Endometrial microvascular endothelial cells (primary cell): ENCODE measurements at regions not wholly inside any gene's neighbourhood (a gene's known extent, or its start where the extent isn't known, plus 50 kb on each side); places are given as distances from the start of the nearest gene placed in this dataset.
"Not testable (repeated sequence)": the region's sequence is repeated elsewhere in the genome, so short reads cannot be mapped to it uniquely, and the experiment has no call there.

Experiments
- in situ Hi-C: cut with HindIII; loops from 2 replicates; pipeline ENCODE4 v1.10.0; 2017; ENCODE audit warnings: low sequenced_read_pairs, low pct_unique_long_range_greater_than_20kb; ENCODE audit errors: inconsistent ontology term

DNA sequence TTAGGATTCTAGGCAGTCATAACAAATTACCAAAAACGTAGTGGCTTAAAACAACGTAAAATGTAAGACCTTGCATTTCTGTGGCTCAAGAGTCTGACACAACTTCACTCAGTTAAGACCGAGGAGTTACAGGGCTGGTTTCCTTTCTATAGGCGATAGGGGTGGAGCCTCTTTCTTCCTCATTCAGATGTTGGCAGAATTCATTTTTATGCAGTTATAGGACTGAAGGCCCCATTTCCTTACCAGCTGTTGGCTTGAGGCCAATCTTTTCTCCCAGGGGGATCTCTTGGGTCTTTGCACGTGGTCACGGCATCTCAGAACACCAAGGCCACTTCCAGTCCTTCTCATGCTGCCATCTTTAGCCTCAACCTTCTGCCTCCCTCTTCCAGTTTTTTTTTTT is 145.2 kb downstream of the KCNJ2 start:
- in situ Hi-C loops, result no loop called here

DNA sequence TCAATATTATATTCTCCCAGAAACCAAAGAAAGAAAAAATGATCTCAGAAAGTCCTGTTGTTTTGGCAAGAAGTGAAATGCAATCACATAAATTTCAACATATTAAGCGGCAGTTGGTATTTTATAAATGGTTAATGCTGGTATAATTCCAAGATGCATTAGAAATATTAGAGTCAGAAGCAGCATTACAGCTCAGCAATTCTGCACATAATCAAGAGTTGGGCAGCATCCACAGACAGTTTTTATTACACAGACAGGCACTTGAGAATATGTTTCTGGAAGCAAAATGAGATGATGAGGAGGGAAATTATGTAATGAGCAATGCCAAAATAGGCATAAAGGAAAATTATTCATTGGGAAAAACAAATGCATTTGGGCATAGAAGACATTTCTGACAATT is 148.1 kb downstream of the KCNJ2 start:
- in situ Hi-C loops, result no loop called here

DNA sequence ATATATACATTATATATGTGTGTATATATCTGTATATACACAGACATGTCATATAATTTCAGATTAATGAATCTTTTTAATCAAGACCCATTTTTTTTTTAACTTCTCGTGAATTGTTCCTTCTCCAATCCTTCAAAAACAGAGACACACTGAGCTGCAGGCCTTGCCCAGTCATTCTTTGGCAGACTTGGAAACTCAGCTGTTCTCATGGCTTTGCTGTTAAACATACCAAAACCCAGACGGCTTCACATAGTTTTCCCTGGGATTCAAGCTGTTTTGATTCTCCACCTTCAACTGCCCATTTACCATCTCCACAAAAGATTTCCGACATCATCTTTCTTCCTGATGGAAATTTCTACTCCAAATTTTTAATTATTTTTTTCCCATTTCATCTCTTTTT is 148.7 kb downstream of the KCNJ2 start:
- in situ Hi-C loops, result no loop called here

DNA sequence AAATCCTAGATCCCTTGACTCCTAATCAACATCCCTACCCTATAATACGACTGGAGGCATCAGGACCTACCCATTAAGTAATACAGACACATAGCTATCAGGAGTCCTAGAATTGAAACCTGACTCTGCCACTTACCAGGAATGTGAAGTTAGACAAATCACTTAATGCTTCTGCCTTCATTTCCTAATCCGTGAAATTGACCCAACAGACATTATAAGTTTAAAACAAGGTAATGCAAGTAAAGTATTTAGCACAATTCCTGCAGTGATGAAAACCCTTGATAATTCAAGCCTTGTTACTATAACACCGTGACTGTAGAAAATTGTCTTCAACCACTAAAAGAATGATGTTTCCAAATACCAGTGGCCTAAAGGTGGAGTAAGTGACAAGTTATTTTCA is 150.2 kb downstream of the KCNJ2 start:
- in situ Hi-C loops, result no loop called here

DNA sequence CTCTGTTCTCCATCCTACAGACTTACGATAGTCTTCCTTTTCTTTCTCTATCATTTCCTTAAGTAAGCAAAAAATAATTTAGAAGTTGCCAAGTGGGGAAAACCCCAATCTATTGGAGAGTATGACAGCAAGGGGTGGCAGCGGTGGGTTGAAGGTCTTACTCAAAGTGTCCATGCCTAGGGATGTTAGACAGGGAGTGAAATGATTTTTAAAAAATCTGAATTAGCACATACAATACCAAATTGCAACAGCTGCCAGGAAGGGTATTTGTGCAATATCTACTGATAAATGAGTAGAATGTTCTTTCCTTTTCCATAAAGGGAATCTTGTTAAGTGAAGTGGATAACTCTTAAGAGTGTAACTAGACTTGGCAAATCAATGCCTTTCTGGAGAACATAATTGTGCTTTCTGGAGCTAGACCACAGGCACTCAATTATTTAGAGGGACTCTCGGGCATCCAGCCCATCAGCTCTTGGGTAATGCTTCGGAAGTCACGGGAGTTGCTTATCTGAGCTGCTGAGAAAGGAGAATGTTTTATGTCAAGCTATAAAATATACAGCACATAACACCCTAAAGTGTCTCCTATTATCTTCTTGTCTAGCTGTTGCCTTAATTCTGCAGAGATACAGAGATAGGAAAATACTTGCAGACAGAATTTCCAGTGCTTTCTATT is 151.5 kb downstream of the KCNJ2 start:
- in situ Hi-C loops, result no loop called here

DNA sequence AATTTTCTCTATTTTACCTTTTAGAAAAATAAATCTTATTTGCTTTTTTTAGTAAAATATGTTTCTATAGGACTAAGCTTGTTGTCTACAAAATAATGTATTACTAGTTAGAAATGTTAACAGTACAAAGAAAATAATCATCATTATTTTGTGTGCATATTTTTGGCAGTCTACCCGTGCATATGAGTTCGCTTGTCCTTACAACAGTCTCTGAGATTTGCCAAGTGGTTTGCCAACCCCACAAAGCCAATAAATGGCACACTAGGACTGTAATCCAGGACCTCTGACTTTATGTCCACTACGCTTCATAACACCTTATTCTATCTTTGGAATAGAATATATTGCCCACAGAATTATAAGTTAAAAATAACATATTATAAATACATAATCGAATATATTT is 152.0 kb downstream of the KCNJ2 start:
- in situ Hi-C loops, result no loop called here

DNA sequence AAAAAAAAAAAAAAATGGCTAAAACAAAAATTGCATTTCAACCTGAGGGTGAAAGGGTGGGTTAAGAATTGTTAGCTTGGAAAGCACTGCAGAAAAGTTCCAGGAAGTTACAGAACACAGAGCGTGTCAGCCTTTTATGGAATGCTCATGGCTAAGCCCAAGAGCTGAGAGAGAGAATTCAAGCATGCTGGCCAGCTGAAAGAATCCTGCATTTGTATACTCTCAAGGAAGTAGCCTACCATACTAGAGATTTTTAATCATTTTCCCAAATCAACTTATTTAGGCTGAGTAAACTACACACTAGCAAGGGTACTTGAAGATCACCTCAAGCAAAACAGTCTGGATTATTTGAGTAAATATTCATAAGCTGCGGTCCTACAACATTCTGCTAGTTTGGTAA is 153.9 kb downstream of the KCNJ2 start:
- in situ Hi-C loops, result no loop called here

DNA sequence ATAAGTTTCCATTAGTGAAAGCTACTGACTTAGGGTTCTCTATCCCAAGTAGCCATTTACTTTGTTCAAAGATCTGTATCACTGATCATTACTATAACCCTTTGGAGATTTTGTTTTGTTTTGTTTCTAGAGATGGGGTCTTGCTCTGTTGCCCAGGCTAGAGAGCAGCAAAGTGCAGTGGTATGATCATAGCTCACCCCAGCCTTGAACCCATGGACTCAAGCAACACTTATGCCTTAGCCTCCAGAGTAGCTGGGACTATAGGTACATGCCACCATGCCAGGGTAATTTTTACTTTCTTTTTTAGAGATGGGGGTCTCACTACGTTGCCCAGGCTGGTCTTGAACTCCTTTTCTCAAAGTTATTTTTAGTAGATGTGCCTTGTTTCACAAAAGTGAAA is 154.7 kb downstream of the KCNJ2 start:
- in situ Hi-C loops, result no loop called here

DNA sequence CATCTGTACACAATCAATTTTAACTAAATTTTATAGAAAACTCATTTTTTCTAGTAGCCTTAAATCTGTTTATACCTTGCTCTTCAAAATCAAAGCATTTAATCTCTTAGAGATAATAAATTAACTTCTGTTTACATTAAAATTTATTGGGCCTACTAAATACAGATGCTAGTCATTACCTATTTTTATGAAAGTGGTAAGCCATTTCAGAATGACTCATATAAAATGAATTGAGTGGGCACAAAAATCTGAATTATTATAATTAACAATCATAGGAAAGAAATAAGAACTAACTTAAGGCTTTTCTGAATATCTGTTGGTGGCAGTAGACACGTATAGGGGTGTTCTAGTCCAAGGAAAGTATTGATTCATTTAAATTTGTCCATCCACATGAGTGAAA is 157.9 kb downstream of the KCNJ2 start:
- in situ Hi-C loops, result no loop called here

DNA sequence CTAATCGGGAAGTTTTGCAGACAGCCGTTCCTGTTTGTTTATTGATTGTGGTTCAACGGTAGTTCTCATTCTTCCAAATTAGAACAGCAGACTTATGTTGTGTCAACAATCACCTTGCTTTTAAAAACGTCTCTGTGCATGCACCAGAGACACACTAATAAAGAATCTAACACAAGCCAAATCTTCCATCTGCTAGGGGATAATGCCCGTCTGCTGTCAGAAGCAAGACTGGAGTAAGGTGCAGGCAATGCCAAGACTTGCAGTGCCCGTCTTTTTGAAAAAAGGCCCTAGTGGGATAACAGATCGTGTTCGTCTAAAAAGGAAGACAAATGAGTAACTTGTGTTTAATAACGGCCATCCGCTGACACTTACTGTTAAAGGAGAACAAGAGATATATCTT is 158.4 kb downstream of the KCNJ2 start:
- in situ Hi-C loops, result no loop called here

DNA sequence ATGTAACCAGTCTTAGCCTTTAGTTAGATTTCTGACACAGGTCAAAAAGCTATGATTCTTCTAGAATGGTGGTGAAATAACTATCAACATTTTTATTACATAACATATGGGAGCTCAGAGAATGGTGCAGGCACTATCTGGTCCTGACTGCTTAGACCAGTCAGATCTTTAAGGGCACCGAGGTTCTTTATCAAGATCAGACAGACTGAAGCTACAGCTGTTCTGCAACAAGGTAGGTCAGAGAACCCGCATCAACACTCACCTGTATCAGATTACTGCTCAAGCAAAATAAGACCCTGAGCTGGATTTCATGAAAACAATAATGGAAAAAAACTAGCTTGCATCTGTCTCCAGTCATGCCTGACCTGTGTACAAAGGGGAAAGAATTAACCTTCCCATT is 160.4 kb downstream of the KCNJ2 start:
- in situ Hi-C loops, result no loop called here

DNA sequence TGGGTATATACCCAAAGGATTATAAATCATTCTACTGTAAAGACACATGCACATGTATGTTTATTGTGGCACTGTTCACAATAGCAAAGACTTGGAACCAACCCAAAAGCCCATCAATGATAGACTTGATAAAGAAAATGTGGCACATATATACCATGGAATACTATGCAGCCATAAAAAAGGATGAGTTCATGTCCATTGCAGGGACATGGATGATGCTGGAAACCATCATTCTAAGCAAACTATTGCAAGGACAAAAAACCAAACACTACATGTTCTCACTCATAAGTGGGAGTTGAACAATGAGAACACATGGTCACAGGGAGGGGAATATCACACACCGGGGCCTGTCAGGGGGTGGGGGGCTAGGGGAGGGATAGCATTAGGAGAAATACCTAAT is 161.7 kb downstream of the KCNJ2 start:
- in situ Hi-C loops, result not testable (repeated sequence)

DNA sequence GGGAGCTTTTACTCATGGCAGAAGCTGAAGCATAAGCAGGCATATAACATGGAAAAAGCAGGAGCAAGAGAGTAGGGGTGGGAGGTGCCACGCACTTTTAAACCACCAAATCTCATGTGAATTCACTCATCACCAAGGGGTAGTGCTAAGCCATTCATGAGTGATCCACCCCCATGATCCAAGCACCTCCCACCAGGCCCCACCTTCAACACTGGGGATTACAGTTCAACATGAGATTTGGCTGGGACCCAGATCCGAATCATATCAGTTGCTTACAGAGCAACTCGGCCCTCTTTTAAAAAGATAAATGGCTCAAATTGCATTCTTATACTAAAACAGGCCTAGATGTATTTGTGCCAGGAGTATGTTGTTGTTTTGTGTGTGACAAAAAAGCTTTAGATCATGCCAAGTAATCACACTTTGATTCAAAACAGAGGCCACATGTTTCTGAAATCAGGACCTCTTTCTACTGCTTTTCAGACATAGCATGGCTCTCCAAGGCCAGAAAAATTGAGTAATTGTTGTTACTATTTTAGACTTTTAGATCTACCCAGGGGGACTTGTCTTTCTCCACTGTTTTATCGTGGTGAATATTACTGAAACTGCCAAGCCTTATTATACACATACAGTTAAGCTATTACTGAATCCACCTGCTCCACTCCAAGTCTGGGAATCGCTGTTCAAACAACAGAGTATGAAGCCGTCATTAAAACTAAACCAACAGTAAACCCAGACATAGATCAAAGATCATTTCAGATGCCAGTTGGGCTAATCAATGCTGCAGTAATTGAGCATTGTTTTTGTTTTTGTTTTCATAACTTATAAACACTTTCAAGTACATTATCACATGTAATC is 163.3 kb downstream of the KCNJ2 start:
- in situ Hi-C loops, result no loop called here

DNA sequence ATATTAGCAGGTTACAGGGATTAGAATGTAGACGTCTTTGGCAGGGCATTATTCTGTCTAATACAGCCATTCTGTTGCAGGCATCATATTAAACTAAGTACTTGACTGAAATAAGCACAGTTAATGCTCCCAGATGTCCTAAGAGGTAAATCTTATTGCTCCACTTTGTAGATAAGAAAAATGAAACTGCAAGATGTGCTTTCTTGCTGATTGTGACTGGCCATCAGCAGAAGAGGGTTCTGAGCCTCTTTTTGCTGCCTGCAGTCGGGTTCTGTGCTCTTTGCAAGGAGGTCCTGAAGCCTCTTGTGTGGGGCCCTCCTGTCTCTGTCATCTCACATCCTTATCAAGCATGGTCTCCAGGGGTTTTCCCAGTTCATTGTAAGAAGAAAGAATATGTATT is 167.1 kb downstream of the KCNJ2 start:
- in situ Hi-C loops, result no loop called here

DNA sequence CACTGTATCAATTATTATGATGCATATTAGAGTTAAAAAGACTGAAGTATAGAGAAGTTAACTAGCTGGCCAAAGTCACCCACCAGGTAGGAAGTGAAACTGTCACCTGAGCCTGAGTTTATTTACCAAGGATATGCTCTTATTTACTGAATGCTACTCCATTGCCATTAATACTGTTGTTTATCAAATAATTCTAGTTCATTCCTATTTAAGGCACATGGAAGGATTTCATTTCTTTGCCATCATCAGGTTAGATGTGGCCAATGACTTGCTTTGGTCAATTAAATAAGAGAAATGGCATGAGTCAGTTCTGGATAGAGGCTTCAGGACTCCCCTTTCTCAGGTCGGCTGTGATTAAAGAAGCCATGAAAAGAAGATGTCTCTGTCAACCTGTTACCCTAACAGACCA is 169.6 kb downstream of the KCNJ2 start:
- in situ Hi-C loops, result no loop called here

DNA sequence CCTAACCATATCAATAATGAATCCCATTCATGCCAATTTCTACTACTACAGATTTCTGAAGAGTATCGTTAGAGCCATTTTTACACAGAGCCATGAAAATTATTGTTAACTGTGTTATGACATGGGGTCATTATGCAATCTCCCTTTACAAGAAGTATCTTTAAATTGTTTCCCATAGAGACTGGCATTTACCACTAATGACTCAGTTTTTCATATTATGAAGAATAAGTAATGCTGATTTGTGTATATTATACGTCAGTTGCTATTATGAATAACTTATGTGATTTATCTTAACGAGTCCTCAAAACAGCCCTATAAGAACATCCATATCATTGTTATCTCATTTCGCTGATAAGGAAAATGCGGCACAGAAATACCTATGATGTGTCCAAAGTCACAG is 173.8 kb downstream of the KCNJ2 start:
- in situ Hi-C loops, result no loop called here

DNA sequence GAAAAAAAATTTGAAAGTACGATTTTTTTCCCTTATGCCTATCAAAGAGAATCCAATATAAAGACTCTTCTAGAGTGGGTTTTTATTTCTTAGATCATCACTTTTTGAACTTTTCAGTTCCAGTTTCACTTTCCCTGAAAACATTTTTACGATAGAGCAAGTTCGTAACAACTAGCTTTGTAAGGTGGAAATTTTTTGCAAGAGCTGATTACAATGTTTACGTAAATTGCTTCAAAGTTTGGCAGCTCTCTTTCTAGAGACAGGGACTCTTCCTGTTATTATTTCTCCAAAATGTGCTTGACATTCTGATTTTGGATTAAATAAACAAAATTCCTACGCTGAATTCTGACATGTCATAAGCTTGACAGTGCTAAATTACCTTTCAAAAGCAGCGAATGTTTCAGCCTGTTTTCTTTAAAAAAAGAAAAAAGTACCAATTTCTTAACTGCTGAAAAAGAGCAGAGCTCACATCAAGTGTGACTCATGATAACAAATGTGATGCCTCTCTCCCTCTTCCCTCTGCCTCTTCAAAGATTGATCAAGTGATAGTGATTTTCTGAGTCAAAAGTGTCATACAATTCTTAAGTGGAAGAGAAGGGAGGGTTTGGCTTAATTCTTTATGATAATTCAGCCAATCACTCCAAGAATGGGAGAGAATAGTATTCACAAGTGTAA is 175.2 kb downstream of the KCNJ2 start:
- in situ Hi-C loops, result no loop called here

DNA sequence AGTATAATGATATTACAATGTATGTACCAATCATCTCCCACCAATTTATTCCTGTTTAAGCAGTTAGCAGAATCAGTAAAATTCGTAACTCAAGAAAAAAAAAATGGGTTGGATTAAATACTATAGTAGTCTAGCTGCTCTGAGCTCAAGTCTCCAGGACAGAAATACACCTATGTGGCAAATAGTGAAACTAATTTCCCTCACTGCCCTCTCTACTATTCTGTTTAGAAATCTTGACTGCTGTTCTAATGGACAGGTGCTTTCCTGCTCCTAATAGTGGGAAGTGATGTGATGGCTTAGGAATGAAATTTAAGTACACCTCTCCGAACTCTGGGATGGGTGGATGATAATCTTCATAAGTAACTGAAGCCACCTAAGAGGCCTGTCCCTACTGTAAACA is 175.7 kb downstream of the KCNJ2 start:
- in situ Hi-C loops, result no loop called here

DNA sequence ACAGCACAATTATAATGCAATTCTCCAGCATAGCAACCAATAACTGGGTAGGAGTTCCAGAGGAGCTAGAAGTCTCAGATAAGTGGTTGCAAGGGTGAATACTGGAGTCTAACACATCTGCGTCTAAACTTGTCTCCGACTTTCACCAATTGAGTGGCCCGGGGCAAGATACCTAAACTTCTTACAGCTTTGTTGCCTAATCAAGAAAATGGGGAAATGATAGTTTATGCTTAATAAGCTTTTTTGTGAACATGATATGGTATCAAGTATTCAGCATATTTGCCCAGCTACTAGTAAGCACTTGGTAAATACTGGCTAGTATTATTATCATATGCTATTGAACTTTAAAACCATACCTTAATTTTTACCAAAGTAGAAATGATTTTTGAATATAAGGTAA is 183.5 kb downstream of the KCNJ2 start:
- in situ Hi-C loops, result no loop called here

DNA sequence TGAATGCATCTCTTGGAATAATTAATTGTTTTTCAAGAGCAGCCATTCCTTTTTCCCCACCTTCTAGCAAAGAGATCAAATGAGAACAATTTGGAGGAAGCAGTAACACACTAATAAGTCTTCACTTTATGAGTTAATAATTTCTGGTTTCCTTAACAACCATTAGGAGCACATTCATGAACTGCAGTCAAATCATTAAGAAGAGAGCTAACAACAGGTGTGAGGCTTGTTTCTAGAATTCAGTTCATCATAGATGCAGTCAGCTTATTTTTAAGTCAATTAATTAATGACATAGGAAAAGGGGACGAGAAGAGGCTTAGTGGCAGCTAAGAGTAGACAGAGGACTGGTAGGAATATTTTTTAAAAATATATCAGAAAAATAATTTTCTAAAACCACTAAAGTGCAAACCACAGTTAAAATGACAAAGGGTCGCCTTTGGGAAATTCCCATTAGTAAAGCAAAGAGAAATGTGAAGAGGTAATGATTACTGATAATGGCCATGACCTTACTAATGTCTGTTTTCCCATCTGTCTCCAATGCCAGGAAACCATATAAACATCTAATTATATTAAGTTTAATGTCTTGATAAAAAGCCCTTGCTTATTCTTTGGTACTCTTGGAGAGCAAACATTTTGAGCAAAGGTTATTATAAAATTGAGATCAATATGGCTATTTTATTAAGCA is 184.2 kb downstream of the KCNJ2 start:
- in situ Hi-C loops, result no loop called here
